ENCODE measurements at regions not wholly inside any gene's neighbourhood (a gene's known extent, or its start where the extent isn't known, plus 50 kb on each side); places are given as distances from the start of the nearest gene placed in this dataset.

GRCh38 chr20:6703656-6704055, 63.8 kb upstream of the BMP2 start:
- TF ChIP-seq EZH2 (IDR thresholded peaks at IDR 0.05; ENCODE audit: borderline replicate concordance, low read depth, low read length, severe bottlenecking) (no peak), CTCF (IDR thresholded peaks at IDR 0.05; ENCODE audit: borderline replicate concordance, extremely low read depth, low read length, poor library complexity, severe bottlenecking) (no peak)

Measured in DND-41 (cell line).